GM23338 (cell line): ENCODE measurements at regions not wholly inside any gene's neighbourhood (a gene's known extent, or its start where the extent isn't known, plus 50 kb on each side); places are given as distances from the start of the nearest gene placed in this dataset.

Experiments
- ATAC-seq: fragments of 200-7000 bp; cut with Tn5 transposase; 3 replicates; pipeline ENCODE4 v1.9.1; 2020
- DNase-seq: peaks from one replicate; pipeline ENCODE4 v3.0.0-alpha.2; 2015; ENCODE audit warnings: low spot score
- H2AFZ ChIP-seq: fragments of 200-600 bp; sonication (generic); 2 replicates; pipeline ENCODE4 v1.8.0; 2016; ENCODE audit warnings: antibody characterized with exemption, mild to moderate bottlenecking, moderate library complexity
- H3F3A ChIP-seq: fragments of 200-600 bp; sonication (generic); replicated peaks from 2 replicates; pipeline ENCODE4 v1.8.0; 2017; ENCODE audit warnings: antibody characterized with exemption, mixed run types, low read depth
- H3K27ac ChIP-seq: fragments of 200-600 bp; sonication (generic); 2 replicates; pipeline ENCODE4 v1.6.1; 2016; ENCODE audit warnings: low read depth
- H3K27me3 ChIP-seq: fragments of 200-600 bp; sonication (generic); 2 replicates; pipeline ENCODE4 v1.8.0; 2016; ENCODE audit warnings: mild to moderate bottlenecking, mixed run types, moderate library complexity; ENCODE audit not compliant: insufficient read depth
- H3K36me3 ChIP-seq: fragments of 200-600 bp; sonication (generic); 2 replicates; pipeline ENCODE4 v1.8.0; 2016; ENCODE audit warnings: mild to moderate bottlenecking; ENCODE audit not compliant: insufficient read depth
- H3K4me1 ChIP-seq: fragments of 200-600 bp; sonication (generic); 2 replicates; pipeline ENCODE4 v1.8.0; 2016; ENCODE audit warnings: mild to moderate bottlenecking, moderate library complexity; ENCODE audit not compliant: insufficient read depth
- H3K4me2 ChIP-seq: fragments of 200-600 bp; sonication (generic); 2 replicates; pipeline ENCODE4 v1.7.1; 2017; ENCODE audit warnings: mixed run types
- H3K4me3 ChIP-seq: fragments of 200-600 bp; sonication (generic); 2 replicates; pipeline ENCODE4 v1.6.1; 2016; ENCODE audit warnings: mixed run types
- H3K79me2 ChIP-seq: fragments of 200-600 bp; sonication (generic); replicated peaks from 2 replicates; pipeline ENCODE4 v1.8.0; 2017; ENCODE audit warnings: mild to moderate bottlenecking; ENCODE audit not compliant: insufficient read depth
- H3K9me2 ChIP-seq: fragments of 200-600 bp; sonication (generic); 2 replicates; pipeline ENCODE4 v1.8.0; 2017; ENCODE audit not compliant: insufficient read depth
- H4K20me1 ChIP-seq: fragments of 200-600 bp; sonication (generic); replicated peaks from 2 replicates; pipeline ENCODE4 v1.8.0; 2017; ENCODE audit warnings: mild to moderate bottlenecking; ENCODE audit not compliant: insufficient read depth
- H3K27ac Mint-ChIP-seq: 2 replicates; pipeline ENCODE4 v1.8.0; 2020; ENCODE audit warnings: inconsistent platforms, mild to moderate bottlenecking, moderate library complexity, mixed read lengths
- H3K27me3 Mint-ChIP-seq: 3 replicates; pipeline ENCODE4 v1.8.0; 2022; ENCODE audit warnings: low read depth, mild to moderate bottlenecking, moderate library complexity, mixed read lengths, inconsistent platforms; ENCODE audit not compliant: insufficient read depth, poor library complexity
- H3K36me3 Mint-ChIP-seq: 3 replicates; pipeline ENCODE4 v1.8.0; 2021; ENCODE audit warnings: low read depth, mild to moderate bottlenecking, inconsistent platforms, moderate library complexity, mixed read lengths
- H3K4me1 Mint-ChIP-seq: 3 replicates; pipeline ENCODE4 v1.8.0; 2020; ENCODE audit warnings: mild to moderate bottlenecking, inconsistent platforms, mixed read lengths
- H3K4me3 Mint-ChIP-seq: 3 replicates; pipeline ENCODE4 v1.8.0; 2021; ENCODE audit warnings: moderate library complexity, mild to moderate bottlenecking, inconsistent platforms, mixed read lengths
- H3K9me3 Mint-ChIP-seq: 3 replicates; pipeline ENCODE4 v1.8.0; 2020; ENCODE audit warnings: moderate library complexity, mild to moderate bottlenecking, inconsistent platforms, mixed read lengths
- CREB1 ChIP-seq: fragments of 250-450 bp; sonication (Bioruptor Pico); IDR thresholded peaks from 2 replicates; pipeline ENCODE4 v1.5.0; 2020; ENCODE audit warnings: low read depth, mild to moderate bottlenecking, moderate library complexity
- EZH2 ChIP-seq: fragments of 200-600 bp; sonication (generic); IDR thresholded peaks from one replicate; pipeline ENCODE4 v1.8.0; 2017; ENCODE audit warnings: antibody characterized with exemption, mild to moderate bottlenecking, low read depth; ENCODE audit not compliant: unreplicated experiment
- EZH2phosphoT487 ChIP-seq: fragments of 200-600 bp; sonication (generic); IDR thresholded peaks from one replicate; pipeline ENCODE4 v1.8.1; 2018; ENCODE audit warnings: antibody characterized with exemption; ENCODE audit not compliant: unreplicated experiment
- JUNB ChIP-seq: IDR thresholded peaks from one replicate; pipeline ENCODE4 v1.6.1; 2016; ENCODE audit warnings: antibody characterized with exemption; ENCODE audit not compliant: unreplicated experiment
- NANOG ChIP-seq: IDR thresholded peaks from 2 replicates; pipeline ENCODE4 v1.6.1; 2016; ENCODE audit warnings: antibody characterized with exemption, borderline replicate concordance
- POLR2AphosphoS5 ChIP-seq: IDR thresholded peaks from 2 replicates; pipeline ENCODE4 v1.6.1; 2016; ENCODE audit warnings: antibody characterized with exemption, low read depth
- STAT1 ChIP-seq: IDR thresholded peaks from one replicate; pipeline ENCODE4 v1.6.1; 2016; ENCODE audit warnings: antibody characterized with exemption; ENCODE audit not compliant: unreplicated experiment
- ZNF114 ChIP-seq: fragments of 250-450 bp; sonication (Bioruptor Pico); IDR thresholded peaks from 2 replicates; pipeline ENCODE4 v1.5.0; 2020; ENCODE audit warnings: mild to moderate bottlenecking, moderate library complexity
- ZNF331 ChIP-seq: fragments of 250-450 bp; sonication (Bioruptor Pico); IDR thresholded peaks from 2 replicates; pipeline ENCODE4 v1.5.0; 2020; ENCODE audit warnings: low read depth, mild to moderate bottlenecking, moderate library complexity
- TF ChIP-seq, protein P1 (sequence below): fragments of 250-450 bp; sonication (Bioruptor Pico); IDR thresholded peaks from 2 replicates; pipeline ENCODE4 v1.5.0; 2020; ENCODE audit warnings: mild to moderate bottlenecking, moderate library complexity
- TF ChIP-seq, protein P2 (sequence below): IDR thresholded peaks from 2 replicates; pipeline ENCODE4 v1.6.1; 2016; ENCODE audit warnings: antibody characterized with exemption
- TF ChIP-seq, protein P3 (sequence below): IDR thresholded peaks from one replicate; pipeline ENCODE4 v1.6.1; 2018; ENCODE audit warnings: antibody characterized with exemption; ENCODE audit not compliant: unreplicated experiment
- TF ChIP-seq, protein P4 (sequence below), 2 experiments: fragments of 200-600 bp in 1 of 2; sonication (generic) in 1 of 2; conservative IDR thresholded peaks; 2 replicates each; pipeline versions ENCODE4 v1.5.1 to v1.6.1; 2016 to 2017; ENCODE audit warnings: antibody characterized with exemption in 2 of 2, low read depth in 2 of 2, mild to moderate bottlenecking in 2 of 2, moderate library complexity in 1 of 2

DNA sequence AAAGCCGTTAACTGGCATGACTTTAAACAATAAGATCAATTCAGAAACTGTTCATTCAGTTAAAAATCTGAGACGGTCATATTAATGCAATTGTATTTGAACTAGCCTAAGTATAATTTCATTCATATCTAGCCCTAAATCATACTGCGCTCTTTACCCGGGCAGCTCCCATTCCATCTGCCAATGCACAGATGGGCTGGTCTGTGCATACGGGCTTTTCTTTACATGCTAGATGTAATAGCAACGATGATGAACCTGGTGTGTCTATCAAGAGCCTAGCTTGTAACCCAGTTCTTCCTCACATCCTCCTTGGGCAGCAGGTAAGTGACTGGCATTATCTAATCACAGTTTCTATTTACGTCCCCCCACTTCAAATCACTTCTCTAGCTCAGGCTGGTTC, 631.5 kb upstream of the KLHL29 start:
- no peak overlapping the region for H2AFZ ChIP-seq
- no peak overlapping the region for H3K27ac Mint-ChIP-seq
- H3K27me3 ChIP-seq, result no peaks in the 10 kb centered on the region
- no peaks in the 10 kb centered on the region for H3K79me2 ChIP-seq
- no peak overlapping the region for H3K4me3 Mint-ChIP-seq
- H3K9me3 Mint-ChIP-seq, result no peaks in the 10 kb centered on the region; the same call in 1 of the 3 replicates
- no peaks in the 10 kb centered on the region for H3F3A ChIP-seq
- no peaks in the 10 kb centered on the region for H4K20me1 ChIP-seq
- H3K9me2 ChIP-seq, result 0 out of 2 replicates have a peak, but pooled peaks cover 3% of the 10 kb centered on the region
- no peaks in the 10 kb centered on the region for H3K36me3 ChIP-seq
- peaks cover 2% of the 10 kb centered on the region for H3K27me3 Mint-ChIP-seq
- H3K4me3 ChIP-seq, result no peak overlapping the region
- no peak overlapping the region for H3K4me2 ChIP-seq
- no peaks in the 10 kb centered on the region; the same call in 2 of the 3 replicates for H3K36me3 Mint-ChIP-seq
- H3K27ac ChIP-seq, result no peak overlapping the region
- H3K4me1 Mint-ChIP-seq, result no peaks in the 10 kb centered on the region
- TF ChIP-seq STAT1, result no peak
- no peak for TF ChIP-seq ZNF114 (CRISPR knock-in tag)
- TF ChIP-seq EZH2, result no peak
- TF ChIP-seq, protein P1, sequence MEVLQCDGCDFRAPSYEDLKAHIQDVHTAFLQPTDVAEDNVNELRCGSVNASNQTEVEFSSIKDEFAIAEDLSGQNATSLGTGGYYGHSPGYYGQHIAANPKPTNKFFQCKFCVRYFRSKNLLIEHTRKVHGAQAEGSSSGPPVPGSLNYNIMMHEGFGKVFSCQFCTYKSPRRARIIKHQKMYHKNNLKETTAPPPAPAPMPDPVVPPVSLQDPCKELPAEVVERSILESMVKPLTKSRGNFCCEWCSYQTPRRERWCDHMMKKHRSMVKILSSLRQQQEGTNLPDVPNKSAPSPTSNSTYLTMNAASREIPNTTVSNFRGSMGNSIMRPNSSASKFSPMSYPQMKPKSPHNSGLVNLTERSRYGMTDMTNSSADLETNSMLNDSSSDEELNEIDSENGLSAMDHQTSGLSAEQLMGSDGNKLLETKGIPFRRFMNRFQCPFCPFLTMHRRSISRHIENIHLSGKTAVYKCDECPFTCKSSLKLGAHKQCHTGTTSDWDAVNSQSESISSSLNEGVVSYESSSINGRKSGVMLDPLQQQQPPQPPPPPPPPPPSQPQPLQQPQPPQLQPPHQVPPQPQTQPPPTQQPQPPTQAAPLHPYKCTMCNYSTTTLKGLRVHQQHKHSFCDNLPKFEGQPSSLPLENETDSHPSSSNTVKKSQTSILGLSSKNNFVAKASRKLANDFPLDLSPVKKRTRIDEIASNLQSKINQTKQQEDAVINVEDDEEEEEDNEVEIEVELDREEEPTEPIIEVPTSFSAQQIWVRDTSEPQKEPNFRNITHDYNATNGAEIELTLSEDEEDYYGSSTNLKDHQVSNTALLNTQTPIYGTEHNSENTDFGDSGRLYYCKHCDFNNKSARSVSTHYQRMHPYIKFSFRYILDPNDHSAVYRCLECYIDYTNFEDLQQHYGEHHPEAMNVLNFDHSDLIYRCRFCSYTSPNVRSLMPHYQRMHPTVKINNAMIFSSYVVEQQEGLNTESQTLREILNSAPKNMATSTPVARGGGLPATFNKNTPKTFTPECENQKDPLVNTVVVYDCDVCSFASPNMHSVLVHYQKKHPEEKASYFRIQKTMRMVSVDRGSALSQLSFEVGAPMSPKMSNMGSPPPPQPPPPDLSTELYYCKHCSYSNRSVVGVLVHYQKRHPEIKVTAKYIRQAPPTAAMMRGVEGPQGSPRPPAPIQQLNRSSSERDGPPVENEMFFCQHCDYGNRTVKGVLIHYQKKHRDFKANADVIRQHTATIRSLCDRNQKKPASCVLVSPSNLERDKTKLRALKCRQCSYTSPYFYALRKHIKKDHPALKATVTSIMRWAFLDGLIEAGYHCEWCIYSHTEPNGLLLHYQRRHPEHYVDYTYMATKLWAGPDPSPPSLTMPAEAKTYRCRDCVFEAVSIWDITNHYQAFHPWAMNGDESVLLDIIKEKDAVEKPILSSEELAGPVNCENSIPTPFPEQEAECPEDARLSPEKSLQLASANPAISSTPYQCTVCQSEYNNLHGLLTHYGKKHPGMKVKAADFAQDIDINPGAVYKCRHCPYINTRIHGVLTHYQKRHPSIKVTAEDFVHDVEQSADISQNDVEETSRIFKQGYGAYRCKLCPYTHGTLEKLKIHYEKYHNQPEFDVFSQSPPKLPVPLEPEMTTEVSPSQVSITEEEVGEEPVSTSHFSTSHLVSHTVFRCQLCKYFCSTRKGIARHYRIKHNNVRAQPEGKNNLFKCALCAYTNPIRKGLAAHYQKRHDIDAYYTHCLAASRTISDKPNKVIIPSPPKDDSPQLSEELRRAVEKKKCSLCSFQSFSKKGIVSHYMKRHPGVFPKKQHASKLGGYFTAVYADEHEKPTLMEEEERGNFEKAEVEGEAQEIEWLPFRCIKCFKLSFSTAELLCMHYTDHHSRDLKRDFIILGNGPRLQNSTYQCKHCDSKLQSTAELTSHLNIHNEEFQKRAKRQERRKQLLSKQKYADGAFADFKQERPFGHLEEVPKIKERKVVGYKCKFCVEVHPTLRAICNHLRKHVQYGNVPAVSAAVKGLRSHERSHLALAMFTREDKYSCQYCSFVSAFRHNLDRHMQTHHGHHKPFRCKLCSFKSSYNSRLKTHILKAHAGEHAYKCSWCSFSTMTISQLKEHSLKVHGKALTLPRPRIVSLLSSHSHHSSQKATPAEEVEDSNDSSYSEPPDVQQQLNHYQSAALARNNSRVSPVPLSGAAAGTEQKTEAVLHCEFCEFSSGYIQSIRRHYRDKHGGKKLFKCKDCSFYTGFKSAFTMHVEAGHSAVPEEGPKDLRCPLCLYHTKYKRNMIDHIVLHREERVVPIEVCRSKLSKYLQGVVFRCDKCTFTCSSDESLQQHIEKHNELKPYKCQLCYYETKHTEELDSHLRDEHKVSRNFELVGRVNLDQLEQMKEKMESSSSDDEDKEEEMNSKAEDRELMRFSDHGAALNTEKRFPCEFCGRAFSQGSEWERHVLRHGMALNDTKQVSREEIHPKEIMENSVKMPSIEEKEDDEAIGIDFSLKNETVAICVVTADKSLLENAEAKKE (CRISPR knock-in tag), result no peak
- TF ChIP-seq JUNB, result no peak
- TF ChIP-seq NANOG, result no peak
- no peak for TF ChIP-seq POLR2AphosphoS5
- TF ChIP-seq, protein P2, sequence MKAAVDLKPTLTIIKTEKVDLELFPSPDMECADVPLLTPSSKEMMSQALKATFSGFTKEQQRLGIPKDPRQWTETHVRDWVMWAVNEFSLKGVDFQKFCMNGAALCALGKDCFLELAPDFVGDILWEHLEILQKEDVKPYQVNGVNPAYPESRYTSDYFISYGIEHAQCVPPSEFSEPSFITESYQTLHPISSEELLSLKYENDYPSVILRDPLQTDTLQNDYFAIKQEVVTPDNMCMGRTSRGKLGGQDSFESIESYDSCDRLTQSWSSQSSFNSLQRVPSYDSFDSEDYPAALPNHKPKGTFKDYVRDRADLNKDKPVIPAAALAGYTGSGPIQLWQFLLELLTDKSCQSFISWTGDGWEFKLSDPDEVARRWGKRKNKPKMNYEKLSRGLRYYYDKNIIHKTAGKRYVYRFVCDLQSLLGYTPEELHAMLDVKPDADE, result no peak
- no peak for TF ChIP-seq ZNF331 (CRISPR knock-in tag)
- TF ChIP-seq EZH2phosphoT487, result no peak
- TF ChIP-seq CREB1, result no peak
- TF ChIP-seq, protein P3, sequence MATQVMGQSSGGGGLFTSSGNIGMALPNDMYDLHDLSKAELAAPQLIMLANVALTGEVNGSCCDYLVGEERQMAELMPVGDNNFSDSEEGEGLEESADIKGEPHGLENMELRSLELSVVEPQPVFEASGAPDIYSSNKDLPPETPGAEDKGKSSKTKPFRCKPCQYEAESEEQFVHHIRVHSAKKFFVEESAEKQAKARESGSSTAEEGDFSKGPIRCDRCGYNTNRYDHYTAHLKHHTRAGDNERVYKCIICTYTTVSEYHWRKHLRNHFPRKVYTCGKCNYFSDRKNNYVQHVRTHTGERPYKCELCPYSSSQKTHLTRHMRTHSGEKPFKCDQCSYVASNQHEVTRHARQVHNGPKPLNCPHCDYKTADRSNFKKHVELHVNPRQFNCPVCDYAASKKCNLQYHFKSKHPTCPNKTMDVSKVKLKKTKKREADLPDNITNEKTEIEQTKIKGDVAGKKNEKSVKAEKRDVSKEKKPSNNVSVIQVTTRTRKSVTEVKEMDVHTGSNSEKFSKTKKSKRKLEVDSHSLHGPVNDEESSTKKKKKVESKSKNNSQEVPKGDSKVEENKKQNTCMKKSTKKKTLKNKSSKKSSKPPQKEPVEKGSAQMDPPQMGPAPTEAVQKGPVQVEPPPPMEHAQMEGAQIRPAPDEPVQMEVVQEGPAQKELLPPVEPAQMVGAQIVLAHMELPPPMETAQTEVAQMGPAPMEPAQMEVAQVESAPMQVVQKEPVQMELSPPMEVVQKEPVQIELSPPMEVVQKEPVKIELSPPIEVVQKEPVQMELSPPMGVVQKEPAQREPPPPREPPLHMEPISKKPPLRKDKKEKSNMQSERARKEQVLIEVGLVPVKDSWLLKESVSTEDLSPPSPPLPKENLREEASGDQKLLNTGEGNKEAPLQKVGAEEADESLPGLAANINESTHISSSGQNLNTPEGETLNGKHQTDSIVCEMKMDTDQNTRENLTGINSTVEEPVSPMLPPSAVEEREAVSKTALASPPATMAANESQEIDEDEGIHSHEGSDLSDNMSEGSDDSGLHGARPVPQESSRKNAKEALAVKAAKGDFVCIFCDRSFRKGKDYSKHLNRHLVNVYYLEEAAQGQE, result no peak
- TF ChIP-seq, protein P4, sequence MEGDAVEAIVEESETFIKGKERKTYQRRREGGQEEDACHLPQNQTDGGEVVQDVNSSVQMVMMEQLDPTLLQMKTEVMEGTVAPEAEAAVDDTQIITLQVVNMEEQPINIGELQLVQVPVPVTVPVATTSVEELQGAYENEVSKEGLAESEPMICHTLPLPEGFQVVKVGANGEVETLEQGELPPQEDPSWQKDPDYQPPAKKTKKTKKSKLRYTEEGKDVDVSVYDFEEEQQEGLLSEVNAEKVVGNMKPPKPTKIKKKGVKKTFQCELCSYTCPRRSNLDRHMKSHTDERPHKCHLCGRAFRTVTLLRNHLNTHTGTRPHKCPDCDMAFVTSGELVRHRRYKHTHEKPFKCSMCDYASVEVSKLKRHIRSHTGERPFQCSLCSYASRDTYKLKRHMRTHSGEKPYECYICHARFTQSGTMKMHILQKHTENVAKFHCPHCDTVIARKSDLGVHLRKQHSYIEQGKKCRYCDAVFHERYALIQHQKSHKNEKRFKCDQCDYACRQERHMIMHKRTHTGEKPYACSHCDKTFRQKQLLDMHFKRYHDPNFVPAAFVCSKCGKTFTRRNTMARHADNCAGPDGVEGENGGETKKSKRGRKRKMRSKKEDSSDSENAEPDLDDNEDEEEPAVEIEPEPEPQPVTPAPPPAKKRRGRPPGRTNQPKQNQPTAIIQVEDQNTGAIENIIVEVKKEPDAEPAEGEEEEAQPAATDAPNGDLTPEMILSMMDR (conservative IDR thresholded peaks at IDR 0.05; ENCODE audit: low read depth in 2 of 2), result no peak
- no peaks in the 10 kb centered on the region for H3K4me1 ChIP-seq
- DNase-seq (no peak), ATAC-seq (no peak)
